T-helper 1 cell treated with Interleukin-12 subunit alpha and Interleukin-12 subunit beta and Interleukin-4 antibody, amounts not matched to agents 30 ng/mL and 1 ng/mL, for 36 hours (primary cell): ENCODE measurements at regions not wholly inside any gene's neighbourhood (a gene's known extent, or its start where the extent isn't known, plus 50 kb on each side); places are given as distances from the start of the nearest gene placed in this dataset.
"Not testable (repeated sequence)": the region's sequence is repeated elsewhere in the genome, so short reads cannot be mapped to it uniquely, and the experiment has no call there.

Experiments
- intact Hi-C: fragments of 100-400 bp; cut with micrococcal nuclease; formaldehyde crosslinking; loops from one replicate; pipeline ENCODE4 v1.15.1; 2024

DNA sequence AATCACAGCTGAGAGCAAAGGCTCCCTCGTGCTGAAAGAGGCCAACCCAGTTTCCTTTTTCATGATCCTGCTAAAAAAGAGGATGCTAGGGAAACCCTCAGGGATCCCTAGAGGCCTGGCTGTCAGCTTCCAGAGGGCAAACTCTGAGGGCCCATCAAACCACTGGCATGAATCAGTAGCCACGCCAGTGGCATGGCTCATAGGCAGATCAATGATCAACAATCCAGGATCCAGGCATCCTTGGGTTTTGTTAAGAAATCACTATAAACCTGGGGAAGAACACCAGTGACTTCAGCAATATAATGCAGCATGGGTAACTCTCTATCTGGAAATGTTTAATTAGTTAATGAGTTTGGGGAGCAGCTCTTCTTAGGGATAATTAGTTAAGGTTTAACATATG lies 286.5 kb downstream of the C1D start:
- intact Hi-C loops: no loop called here

DNA sequence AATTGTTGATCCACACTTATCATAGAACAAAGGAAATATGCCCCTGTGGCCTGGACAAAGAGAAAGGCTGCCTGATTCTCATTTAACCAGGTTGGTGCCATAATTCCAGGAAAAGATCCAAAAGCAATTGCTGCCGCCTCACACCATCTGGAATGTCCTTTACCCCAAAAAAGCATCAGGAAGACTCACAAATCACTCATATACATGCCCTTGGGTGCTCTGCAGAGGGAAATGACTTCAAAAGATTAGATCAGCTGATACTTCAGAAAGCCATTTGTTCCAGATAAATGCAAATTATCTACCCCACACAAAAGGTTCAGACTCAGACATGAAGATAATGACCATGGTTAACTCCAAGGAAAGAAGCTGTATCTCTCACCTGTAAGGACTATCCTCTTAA lies 285.8 kb downstream of the C1D start:
- intact Hi-C loops: no loop called here

DNA sequence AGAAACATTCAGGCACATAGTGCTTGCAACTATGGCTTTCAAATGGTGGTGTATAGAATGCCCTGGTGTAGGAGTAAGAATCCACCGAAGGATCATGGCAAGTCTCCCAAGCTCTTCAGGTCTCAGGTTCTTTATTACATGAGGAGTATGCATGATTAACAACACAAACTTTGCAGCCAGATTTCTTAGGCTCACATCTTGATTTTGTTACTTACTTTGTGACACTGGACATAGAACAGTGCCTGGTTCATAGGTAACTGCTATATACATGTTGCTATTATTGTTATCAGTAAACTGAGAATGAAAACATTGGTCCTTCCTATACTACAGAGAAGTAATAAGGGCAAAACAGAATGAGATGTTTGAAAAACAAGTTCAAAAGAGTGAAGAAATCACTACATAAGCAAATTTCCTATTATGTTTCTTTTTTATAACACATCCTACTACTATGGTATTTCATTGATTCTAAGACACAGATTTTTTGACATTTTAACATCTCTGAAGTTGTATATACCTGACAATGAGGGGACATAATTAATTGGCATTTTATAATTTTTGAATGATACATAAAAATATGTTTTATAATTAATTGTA lies 284.9 kb downstream of the C1D start:
- intact Hi-C loops: no loop called here

DNA sequence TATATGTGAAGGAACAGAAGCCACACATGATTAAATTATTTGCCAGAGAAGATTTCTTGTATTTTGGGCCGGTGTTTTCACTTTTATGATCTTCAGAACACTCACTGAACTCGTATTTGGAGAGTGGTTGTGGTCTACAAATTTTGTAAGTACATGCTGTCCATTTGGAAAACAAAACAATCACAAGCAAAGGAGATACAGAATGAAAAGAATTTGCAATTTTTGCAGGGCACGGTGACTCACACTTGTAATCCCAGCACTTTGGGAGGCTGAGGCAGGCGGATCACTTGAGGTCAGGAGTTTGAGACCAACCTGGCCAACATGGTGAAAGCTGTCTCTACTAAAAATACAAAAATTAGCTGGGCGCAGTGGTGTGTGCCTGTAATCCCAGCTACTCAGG lies 282.0 kb downstream of the C1D start:
- intact Hi-C loops: not testable (repeated sequence)

DNA sequence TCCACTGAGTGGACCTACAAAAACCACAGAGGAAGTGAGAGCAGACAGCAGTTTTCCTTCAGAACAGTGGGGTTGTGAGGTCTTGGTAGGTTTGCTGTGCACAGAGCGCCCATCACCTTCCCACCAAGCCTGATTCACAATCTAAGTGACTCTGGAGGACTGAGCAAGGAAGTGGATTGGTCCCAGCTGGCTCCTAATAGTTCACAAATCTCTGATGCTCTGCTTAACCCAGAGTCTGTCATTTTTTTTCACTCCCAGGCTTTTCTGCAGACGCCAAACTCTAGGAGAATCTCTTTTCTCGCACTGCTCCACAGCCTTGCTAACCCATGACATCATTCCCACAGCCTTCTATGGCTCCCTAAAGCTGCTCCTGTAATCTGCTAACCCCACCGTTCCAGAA lies 280.4 kb downstream of the C1D start:
- intact Hi-C loops: no loop called here

DNA sequence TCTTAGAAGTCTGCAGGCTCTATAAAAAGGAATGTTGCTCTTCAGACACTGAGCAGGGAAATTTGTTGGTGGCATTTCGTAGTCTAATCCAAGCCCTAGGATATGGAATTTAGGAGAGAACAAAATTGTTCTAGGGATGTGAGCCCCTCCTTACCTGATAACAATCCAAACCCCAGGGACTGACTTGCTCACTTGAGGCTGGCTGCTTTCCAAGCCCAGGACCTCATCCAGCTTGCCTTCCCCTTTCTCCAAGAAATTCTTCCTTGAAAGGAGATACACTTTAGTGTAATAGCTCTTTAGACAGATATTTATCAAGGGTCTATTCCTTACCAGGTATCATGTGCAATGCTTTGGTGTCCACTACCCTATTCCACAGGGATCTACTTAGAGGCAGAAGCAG lies 279.8 kb downstream of the C1D start:
- intact Hi-C loops: no loop called here

DNA sequence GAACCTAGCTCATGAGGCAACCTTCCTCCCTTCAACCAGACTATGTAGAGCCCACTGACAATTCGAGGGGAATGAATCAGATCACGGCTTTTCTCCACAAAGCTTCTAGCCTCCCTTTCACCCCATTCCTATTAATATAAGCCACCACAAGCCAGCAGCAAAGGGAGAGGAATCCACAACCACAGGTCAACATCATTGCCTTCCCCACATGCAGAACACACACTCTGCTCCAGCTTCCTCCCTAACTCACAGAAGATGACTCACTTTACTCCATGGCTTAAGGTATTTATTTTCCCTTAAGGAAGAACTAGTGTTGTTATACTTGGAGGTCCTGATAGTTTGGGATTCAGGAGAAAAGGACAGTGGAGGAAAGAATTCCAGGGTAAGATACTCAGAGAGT lies 272.2 kb downstream of the C1D start:
- intact Hi-C loops: no loop called here

DNA sequence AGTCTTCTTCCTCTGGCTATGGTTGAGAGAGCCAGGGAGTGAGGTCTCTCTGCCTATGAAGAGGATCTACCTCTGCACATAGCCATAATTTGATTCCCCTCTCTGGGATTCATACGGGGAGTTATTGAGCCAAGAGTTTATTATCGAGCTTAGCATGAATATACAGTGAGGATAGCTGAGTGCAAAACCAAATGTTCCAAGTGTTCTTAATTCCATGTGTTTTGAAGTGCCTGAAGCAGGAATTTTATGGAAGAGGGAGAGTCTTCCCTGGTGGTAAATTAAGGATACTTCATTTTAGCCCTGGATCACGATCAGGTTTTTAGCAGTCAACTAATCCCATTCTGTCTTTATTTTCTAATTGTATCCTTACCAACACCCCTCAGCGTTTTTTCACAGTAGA lies 270.6 kb downstream of the C1D start:
- intact Hi-C loops: no loop called here

DNA sequence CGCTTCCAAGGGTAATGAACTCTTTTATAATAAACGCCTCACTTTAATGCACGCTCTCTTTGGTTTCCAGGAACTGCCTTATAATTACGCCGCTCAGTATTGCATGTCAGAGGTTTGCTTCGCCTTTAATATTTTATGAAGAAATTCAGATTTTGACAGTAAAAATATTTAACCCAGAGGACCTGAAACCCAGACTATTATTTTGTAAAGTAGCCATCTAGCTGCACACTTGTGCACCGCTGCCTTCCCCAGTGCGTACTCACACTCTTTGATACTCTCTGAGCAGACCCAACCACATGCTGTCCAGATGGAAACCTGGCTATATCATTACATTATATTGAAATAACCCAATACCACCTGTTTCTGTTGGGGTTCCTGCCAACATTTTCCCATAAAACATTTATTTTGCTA lies 270.1 kb downstream of the C1D start:
- intact Hi-C loops: no loop called here

DNA sequence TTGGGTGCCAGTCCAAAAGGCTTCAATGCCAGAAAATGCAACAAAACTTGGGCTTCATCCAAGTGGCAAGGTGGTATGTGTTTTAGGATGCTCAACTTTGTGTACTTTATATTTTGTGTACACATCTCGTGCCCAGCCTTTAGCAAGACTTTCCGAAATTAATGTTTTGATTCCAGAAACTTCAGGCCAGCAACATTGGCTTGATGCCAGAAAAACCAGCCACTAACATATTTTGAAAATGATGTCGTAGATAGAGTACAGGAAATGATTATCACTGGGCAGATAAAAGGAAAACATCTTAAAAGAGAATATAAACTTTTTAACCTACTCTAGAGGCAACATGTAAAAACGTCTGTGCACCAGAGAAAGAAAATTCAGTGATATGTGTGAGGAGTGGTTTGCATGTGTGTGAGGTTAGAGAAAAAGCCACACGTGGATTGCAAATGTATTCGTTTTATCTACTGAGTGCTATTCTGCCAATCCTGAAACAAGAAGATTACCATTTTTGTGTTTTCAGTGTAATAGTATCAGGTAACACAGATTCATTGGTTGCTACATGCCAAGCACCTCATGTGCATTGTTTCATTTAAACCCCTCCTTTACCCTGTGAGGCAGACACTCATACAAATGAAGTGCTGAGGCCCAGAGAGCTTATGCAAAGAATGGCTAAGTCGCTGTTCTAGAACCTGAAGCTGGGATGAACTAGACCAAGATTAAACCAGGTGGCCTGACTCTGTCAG lies 264.8 kb downstream of the C1D start:
- intact Hi-C loops: no loop called here

DNA sequence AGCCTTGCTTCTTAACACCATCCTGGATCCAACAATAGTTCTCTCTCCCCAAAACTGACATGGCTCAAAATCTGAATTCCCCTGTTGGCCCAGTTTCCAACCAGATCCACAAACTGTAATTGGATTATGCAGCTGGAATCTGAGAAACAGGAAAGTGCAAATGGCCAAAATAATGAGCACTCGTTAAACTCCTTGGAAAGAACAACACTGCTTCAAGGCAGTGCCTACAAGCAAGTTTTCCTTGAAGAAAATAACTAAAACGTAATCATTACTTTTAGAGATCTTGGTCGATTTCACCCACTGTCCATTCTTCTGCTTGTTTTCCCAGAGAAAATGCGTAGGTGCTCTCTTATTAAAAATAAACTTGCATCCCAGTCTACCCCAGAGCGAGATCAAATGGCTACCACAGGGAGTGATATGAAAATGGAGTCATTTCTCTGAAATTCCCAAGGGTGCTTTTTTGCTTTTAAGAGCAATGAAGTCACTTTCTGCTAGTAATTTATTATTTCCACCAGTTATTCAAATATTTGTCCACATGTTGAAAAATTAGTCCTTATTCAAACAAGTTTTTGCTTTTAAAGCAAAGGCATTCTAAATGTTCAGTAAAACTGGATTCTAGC lies 264.2 kb downstream of the C1D start:
- intact Hi-C loops: no loop called here

DNA sequence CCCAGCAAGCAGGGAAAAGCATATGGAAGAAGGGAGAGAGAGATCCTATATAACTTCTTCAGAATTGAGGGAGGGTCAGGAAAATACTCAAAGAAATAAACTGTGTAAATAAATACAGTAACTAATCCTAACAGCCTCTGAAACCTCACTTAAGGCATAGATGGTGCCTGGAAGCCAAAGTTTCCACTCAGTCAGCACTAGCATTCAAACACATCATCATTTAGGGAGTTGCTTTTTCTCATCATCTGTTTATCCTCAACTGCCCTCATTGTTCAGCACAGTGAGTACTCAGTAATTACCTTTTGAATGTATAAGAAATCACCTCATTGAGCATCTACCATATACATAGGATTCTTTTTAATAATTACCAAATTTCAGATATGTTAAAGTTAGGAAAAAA lies 262.9 kb downstream of the C1D start:
- intact Hi-C loops: no loop called here

DNA sequence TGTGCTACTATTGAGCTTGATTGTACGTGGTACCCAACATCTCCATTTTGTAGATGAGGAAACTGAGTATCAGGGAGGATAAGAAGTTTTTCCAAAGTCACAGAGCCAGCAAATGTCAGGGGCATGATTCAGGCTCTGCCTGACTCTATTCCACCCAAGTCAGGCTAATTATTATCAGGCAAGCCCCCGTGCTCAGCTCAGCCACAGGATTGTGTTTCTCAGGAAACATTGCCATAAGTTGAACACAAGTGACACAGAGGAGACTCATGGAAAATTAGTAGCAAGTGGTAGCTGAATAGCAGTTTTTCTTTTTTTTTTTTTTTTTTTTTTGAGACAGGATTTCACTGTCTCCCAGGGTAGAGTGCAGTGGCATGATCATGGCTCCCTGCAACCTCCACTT lies 260.5 kb downstream of the C1D start:
- intact Hi-C loops: no loop called here

DNA sequence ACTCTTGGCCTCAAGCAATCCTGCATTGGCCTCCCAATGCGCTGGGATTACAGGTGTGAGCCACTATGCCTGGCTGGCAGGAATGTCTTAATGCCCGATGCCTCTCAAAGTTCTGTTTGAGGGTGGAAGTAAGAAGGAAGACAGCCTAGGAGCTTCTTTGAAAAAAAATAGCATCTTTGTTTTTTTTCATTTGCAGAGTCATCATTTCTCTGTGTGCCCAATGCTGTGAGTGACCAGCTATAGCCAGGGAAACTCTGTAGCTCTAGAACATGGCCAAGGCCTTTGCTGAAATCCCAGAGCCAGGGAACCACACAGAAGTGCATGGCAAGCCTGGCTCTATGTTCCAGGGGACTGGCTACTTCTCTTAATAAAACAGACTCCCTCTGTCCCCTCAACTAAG lies 260.0 kb downstream of the C1D start:
- intact Hi-C loops: no loop called here

DNA sequence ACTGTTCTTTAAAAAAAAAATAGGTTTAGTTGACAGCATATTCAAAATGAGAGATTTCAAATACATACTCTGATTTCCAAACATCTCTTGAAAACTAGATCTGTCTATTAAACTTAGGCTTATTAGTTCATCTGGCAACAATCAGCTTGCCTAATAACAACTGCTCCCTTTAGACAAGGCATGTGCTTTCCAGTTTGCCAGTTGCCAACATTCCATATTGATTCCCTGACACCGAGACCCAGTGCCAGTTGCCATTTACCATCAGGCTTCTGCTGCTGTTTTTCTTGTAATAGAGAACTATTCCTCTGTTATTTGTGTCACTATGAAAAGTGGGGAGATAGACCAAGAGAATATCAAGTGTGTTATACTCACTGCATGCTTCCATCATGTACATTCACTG lies 256.0 kb downstream of the C1D start:
- intact Hi-C loops: no loop called here

DNA sequence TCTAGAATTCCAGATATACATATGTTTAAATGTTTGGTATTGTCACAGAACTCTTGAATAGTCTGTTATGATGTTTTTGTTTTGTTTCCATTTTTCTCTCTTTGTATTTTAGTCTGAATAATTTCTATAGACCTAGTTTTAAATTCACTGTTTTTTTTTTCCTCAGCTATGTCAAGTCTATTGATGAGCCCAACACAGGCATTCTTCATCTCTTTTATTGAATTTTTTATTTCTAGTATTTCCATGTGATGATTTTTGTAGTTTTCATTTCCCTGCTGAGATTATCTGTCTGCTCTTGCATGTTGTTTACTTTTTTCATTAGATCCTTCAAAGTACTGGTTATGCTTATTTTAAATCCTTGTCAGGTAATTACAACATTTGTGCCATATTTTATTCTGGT lies 254.7 kb downstream of the C1D start:
- intact Hi-C loops: no loop called here

DNA sequence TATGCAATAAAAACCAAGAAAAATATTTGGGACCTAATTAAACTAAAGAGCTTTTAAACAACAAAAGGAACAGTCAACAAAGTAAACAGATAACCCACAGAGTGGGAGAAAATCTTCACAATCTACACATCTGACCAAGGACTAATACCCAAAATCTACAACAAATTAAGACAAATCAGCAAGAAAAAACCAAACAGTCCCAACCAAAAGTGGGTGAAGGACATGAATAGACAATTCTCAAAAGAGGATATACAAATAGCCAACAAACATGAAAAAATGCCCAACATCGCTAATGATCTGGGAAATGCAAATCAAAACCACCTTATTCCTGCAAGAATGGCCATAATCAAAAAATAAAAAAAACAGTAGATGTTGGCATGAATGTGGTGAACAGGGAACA lies 250.1 kb downstream of the C1D start:
- intact Hi-C loops: no loop called here

DNA sequence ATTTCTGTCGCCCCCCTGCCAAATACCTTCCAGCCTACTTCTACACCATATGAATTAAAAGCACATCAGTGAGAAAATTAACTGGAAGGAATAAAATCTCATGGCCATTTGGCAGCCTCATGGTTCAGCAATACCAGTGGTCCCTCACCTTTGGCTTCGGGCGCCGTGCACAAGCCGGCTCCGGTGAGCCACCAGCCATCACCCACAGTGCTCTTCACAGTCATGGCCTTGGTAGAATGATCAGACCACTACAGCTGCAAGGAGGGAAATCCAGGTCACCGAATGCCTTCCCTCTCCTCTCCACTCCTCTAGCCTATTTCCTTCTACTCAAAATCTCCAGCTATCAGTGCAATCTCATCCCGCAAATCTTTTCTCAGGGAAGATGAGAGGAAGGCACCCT lies 239.1 kb downstream of the C1D start:
- intact Hi-C loops: no loop called here

DNA sequence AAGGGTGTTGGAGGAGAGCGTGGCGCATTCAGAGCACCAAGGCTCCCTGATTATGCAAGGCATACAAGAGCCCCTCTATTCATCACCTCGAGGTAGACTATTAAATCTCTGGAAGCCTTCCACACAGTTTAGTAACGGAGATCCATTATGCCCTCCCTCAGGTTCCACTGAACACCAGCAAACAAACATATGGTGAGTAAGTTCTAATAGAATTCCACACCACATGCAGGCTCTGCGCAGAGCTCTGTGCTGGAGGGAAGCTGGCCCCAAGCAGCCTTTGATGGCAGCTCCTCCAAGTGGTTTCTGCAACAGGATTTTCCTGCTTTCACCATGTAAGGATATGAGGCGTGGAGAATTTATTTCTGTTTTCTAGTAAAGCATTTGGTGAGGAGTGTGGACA lies 238.6 kb downstream of the C1D start:
- intact Hi-C loops: no loop called here

DNA sequence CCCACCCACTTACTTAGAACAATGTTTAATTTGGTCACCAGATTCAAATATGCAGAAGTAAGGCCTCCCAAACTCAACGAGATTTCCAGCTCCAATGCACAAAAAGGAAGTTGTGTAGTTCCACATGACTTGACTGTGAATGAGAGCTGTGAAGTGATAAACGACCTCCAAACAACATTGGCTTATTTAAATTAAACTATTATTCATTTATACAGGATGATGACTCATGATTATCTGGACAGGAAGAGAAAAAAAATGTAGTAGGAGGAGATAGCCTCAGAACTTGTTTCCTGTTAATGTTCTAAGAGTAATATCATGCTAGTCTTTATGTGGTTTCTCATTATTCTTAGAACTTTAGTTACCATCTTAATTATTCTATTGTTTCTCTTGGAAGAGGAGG lies 237.3 kb downstream of the C1D start:
- intact Hi-C loops: no loop called here

DNA sequence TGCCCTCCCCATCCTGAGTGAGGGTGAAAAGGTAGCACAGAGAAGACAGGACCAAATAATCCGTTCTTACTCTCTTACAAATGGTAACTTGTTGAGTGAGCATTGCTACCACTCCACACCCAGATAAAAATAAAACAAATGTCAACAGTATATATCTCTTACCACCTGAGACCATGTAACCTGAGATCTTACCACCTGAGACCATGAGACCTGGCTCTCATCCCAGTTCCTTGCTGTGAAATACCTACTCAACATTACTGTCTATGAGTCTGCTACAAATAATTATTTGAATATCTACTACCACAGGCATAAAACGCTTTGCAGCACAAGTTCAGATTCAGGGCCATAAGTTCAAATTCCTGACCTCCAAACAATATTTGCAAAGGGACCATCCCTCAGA lies 234.7 kb downstream of the C1D start:
- intact Hi-C loops: no loop called here

DNA sequence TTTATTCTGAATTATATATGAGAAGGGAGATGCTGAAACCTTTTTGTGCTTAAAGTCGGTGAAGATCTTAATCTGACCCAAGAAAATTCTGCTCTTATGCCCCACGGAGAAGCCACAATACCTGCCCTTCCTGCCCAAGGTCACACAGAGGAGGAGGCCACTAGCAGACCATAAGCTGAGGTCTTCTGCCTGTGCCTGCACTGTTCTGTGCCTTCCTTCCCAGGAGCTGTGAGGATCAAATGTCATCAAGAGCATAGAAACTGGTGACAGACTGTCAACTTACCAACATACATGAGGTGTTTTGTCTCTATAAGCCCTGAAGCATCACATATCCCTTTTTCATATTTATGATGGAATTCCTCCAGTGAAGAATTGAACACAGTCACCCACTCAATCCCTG lies 233.3 kb downstream of the C1D start:
- intact Hi-C loops: no loop called here

DNA sequence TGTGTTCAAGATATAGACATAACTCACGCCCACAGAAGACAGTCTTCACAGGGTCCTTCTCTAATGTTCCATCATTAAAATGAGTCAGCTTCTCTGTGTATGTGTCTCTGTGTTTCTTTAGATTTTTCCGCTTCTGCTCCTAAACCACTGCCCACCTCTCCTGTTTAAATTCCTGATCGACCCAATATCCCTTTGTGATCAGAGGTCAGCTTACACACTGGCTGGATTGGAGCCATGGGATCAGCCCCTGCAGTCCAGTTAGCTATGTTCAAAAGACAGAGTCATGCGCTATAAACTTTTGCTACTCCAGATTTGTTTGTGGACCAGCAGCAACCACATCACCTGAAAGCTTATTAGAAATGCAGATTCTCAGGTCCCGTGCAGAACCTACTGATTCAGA lies 229.2 kb downstream of the C1D start:
- intact Hi-C loops: no loop called here
